K562 (cell line): ENCODE measurements at regions not wholly inside any gene's neighbourhood (a gene's known extent, or its start where the extent isn't known, plus 50 kb on each side); places are given as distances from the start of the nearest gene placed in this dataset.

Experiments used
- ATAC-seq: fragments of 200-7000 bp; cut with Tn5 transposase; 3 replicates; pipeline ENCODE4 v1.9.1; 2020; ENCODE audit warnings: moderate library complexity
- BruUV-seq: library from RNA; stranded (reverse); fragments of 400-500 nt; replicated peaks from 2 replicates; lab custom pipeline; 2021; lab: Mats Ljungman, UMichigan
- CTCF ChIA-PET: fragments of 300-600 bp; formaldehyde crosslinking; extraction: SDS; loops from one replicate; lab custom pipeline; 2021; ENCODE audit warnings: low intra/inter-chr PET ratio; lab: Yijun Ruan, JAX
- POLR2A ChIA-PET: fragments of 300-600, 350-650 bp; sonication (Branson Sonifier 250); formaldehyde crosslinking; extraction: SDS; loops from one replicate; lab custom pipeline; 2021; ENCODE audit warnings: antibody characterized with exemption, inconsistent platforms; lab: Yijun Ruan, JAX
- DNase-seq, 4 experiments: peaks; one replicate each; pipeline versions ENCODE4 v3.0.0 to v3.0.0-alpha.2; 2011 to 2018; ENCODE audit warnings: low spot score in 3 of 4, mixed read lengths in 3 of 4; ENCODE audit errors: extremely low read depth in 1 of 4
- FAIRE-seq: peaks from 2 replicates; lab custom pipeline; 2011; peaks lifted over from hg19 to GRCh38; lab: Jason Lieb, UNC
- H2AFZ ChIP-seq: 2 replicates; pipeline ENCODE4 v1.6.0; 2011; ENCODE audit warnings: low read depth, low read length, control low read depth, inconsistent platforms
- H3K27ac ChIP-seq: fragments of 200-600 bp; 3 replicates; pipeline ENCODE4 v1.8.0; 2011; ENCODE audit warnings: low read depth, mild to moderate bottlenecking, control low read depth, inconsistent platforms, low read length, moderate library complexity, mixed read lengths; ENCODE audit errors: extremely low read depth
- H3K27me3 ChIP-seq, 2 experiments: fragments of 300-600 bp in 1 of 2; 2 replicates in 1 of 2; 3 replicates in 1 of 2; pipeline versions ENCODE4 v1.6.0 to v1.8.0; 2011; ENCODE audit warnings: inconsistent platforms in 2 of 2, low read length in 2 of 2, mild to moderate bottlenecking in 1 of 2, mixed read lengths in 1 of 2, moderate library complexity in 1 of 2; ENCODE audit not compliant: control insufficient read depth in 2 of 2, insufficient read depth in 2 of 2
- H3K36me3 ChIP-seq: fragments of 300-600 bp; 3 replicates; pipeline ENCODE4 v1.8.0; 2011; ENCODE audit warnings: mild to moderate bottlenecking, low read length, inconsistent platforms; ENCODE audit not compliant: control insufficient read depth, insufficient read depth
- H3K4me1 ChIP-seq, 2 experiments: fragments of 200-600 bp in 1 of 2; replicated peaks in 1 of 2; 2 replicates in 1 of 2; 3 replicates in 1 of 2; pipeline versions ENCODE4 v1.5.1 to v1.8.0; 2011; ENCODE audit warnings: inconsistent platforms in 2 of 2, low read length in 2 of 2, mild to moderate bottlenecking in 1 of 2, mixed read lengths in 1 of 2, moderate library complexity in 1 of 2; ENCODE audit not compliant: control insufficient read depth in 2 of 2, insufficient read depth in 2 of 2
- H3K4me2 ChIP-seq: 2 replicates; pipeline ENCODE4 v1.6.1; 2011; ENCODE audit warnings: low read length, control low read depth, inconsistent platforms, mixed read lengths; ENCODE audit not compliant: insufficient read depth
- H3K4me3 ChIP-seq: fragments of 200-600 bp; sonication (generic), shearing (Covaris generic); 2 replicates; pipeline ENCODE4 v1.5.1; 2016; ENCODE audit warnings: control low read depth, inconsistent platforms
- H3K79me2 ChIP-seq: fragments of 200-600 bp; 3 replicates; pipeline ENCODE4 v1.8.0; 2011; ENCODE audit warnings: low read length, inconsistent platforms; ENCODE audit not compliant: control insufficient read depth, insufficient read depth
- H3K9ac ChIP-seq, 2 experiments: 2 replicates each; pipeline versions ENCODE4 v1.6.0 to v1.6.1; 2011; ENCODE audit warnings: low read depth in 2 of 2, low read length in 2 of 2, control low read depth in 1 of 2, inconsistent platforms in 1 of 2, mild to moderate bottlenecking in 1 of 2, mixed read lengths in 1 of 2; ENCODE audit not compliant: insufficient read depth in 1 of 2
- H3K9me1 ChIP-seq: one replicate; pipeline ENCODE4 v1.6.0; 2011; ENCODE audit warnings: inconsistent platforms, mild to moderate bottlenecking, low read length, moderate library complexity; ENCODE audit not compliant: control insufficient read depth, insufficient read depth
- H3K9me3 ChIP-seq: replicated peaks from 2 replicates; pipeline ENCODE4 v1.5.1; 2011; ENCODE audit warnings: low read depth, low read length, inconsistent platforms; ENCODE audit not compliant: control insufficient read depth, insufficient read depth
- H4K20me1 ChIP-seq: replicated peaks from 2 replicates; pipeline ENCODE4 v1.6.1; 2011; ENCODE audit warnings: low read length, inconsistent platforms, mixed read lengths; ENCODE audit not compliant: control insufficient read depth, insufficient read depth
- CBFA2T2 ChIP-seq: fragments of 450-650 bp; conservative IDR thresholded peaks from 2 replicates; pipeline ENCODE4 v1.6.1; 2017; ENCODE audit warnings: mild to moderate bottlenecking
- E2F3 ChIP-seq: fragments of 250-450 bp; sonication (Bioruptor Pico); IDR thresholded peaks from 2 replicates; pipeline ENCODE4 v1.4.0; 2020; ENCODE audit warnings: mild to moderate bottlenecking
- ETS2 ChIP-seq: IDR thresholded peaks from 2 replicates; pipeline ENCODE4 v1.6.1; 2016; ENCODE audit warnings: borderline replicate concordance, missing genetic modification characterization, mild to moderate bottlenecking, moderate library complexity, missing compliant biosample characterization; ENCODE audit not compliant: poor library complexity, severe bottlenecking
- EWSR1 ChIP-seq: fragments of 450-650 bp; IDR thresholded peaks from 2 replicates; pipeline ENCODE4 v1.6.1; 2018; ENCODE audit warnings: borderline replicate concordance, mild to moderate bottlenecking, low read depth, moderate library complexity; ENCODE audit not compliant: partially characterized antibody
- MAFK ChIP-seq: IDR thresholded peaks from 2 replicates; pipeline ENCODE4 v1.6.1; 2011; ENCODE audit warnings: low read length, improper control_type of control experiment
- MTA3 ChIP-seq: fragments of 450-650 bp; formaldehyde crosslinking; IDR thresholded peaks from 2 replicates; pipeline ENCODE4 v1.6.1; 2017; ENCODE audit warnings: mild to moderate bottlenecking, borderline replicate concordance
- NCOA6 ChIP-seq: fragments of 450-650 bp; IDR thresholded peaks from 2 replicates; pipeline ENCODE4 v1.6.1; 2017; ENCODE audit warnings: mild to moderate bottlenecking
- POLR2AphosphoS2 ChIP-seq: IDR thresholded peaks from 2 replicates; pipeline ENCODE4 v1.6.1; 2012; ENCODE audit warnings: low read length, improper control_type of control experiment
- RBFOX2 ChIP-seq: fragments of 200-400 bp; formaldehyde crosslinking; IDR thresholded peaks from 2 replicates; pipeline ENCODE4 v1.6.1; 2017; ENCODE audit warnings: low read depth, mild to moderate bottlenecking, low read length, moderate library complexity
- SRSF3 ChIP-seq: fragments of 200-400 bp; formaldehyde crosslinking; IDR thresholded peaks from 2 replicates; pipeline ENCODE4 v1.6.1; 2016; ENCODE audit warnings: mild to moderate bottlenecking, low read length, moderate library complexity; ENCODE audit not compliant: insufficient read depth
- TCF3 ChIP-seq: sonication (generic); formaldehyde crosslinking; IDR thresholded peaks from 2 replicates; pipeline ENCODE4 v1.4.0; 2020; ENCODE audit warnings: mild to moderate bottlenecking, missing genetic modification reagents
- WGBS: fragments of 100-300 bp; shearing (Covaris generic); methylation state at CpG from one replicate; pipeline ENCODE4 v1.1.6; 2016; ENCODE audit warnings: low coverage, mixed read lengths; ENCODE audit not compliant: insufficient coverage; ENCODE audit errors: missing lambda C conversion rate; 5-methylcytosine and 5-hydroxymethylcytosine counted together
- in situ Hi-C: fragments of 300-500 bp; cut with MboI; formaldehyde crosslinking; loops from 4 replicates; pipeline ENCODE4 v1.15.0; 2018; ENCODE audit warnings: inconsistent platforms, mixed read lengths
- intact Hi-C: fragments of 100-400 bp; cut with micrococcal nuclease; formaldehyde crosslinking; loops from 2 replicates; pipeline ENCODE4 v1.14.2; 2022
- TF ChIP-seq, protein P1 (sequence below): fragments of 450-650 bp; IDR thresholded peaks from 2 replicates; pipeline ENCODE4 v1.6.1; 2016; ENCODE audit warnings: borderline replicate concordance
- TF ChIP-seq, protein P2 (sequence below): fragments of 450-650 bp; IDR thresholded peaks from 2 replicates; pipeline ENCODE4 v1.6.1; 2017; ENCODE audit warnings: antibody characterized with exemption, mild to moderate bottlenecking
- TF ChIP-seq, protein P3 (sequence below): fragments of 250-450 bp; sonication (Bioruptor Pico); IDR thresholded peaks from 2 replicates; pipeline ENCODE4 v1.4.0; 2020; ENCODE audit warnings: mild to moderate bottlenecking, moderate library complexity, borderline replicate concordance

DNA sequence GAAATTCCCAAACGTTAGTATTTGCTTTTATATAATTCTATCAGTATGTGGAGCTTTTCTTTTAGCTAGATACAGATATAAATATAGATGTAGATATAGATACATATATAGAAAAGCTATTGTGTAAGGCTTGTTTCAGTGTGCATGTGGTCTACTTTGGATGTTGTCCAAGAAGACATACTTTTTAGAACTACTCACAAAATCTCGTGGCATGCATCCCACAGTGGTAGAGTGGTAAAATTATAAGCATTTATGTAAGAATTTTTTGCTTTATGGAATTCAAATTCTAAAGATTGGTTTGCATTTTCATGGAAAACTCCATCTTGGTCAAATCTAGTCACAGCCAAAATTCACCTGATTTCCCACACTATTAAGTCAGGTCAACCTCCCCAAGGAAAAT, 880.4 kb downstream of the EFNB2 start:
- H3K4me3 ChIP-seq = no peak overlapping the region
- WGBS = 4% methylated on average over 2 of the region's 2 CpGs
- H3K27ac ChIP-seq = no peak overlapping the region
- no peak overlapping the region for H3K9ac ChIP-seq
- H2AFZ ChIP-seq = no peak overlapping the region
- no peaks in the 10 kb centered on the region for H3K27me3 ChIP-seq
- no peaks in the 10 kb centered on the region for H3K36me3 ChIP-seq
- CTCF ChIA-PET = no interaction called here
- intact Hi-C loops (no loop called here), in situ Hi-C loops (no loop called here)
- H3K79me2 ChIP-seq = no peaks in the 10 kb centered on the region
- H3K9me3 ChIP-seq = no peaks in the 10 kb centered on the region; the same call in 1 of the 2 replicates
- no TSS peak for BruUV-seq
- FAIRE-seq (no peak), ATAC-seq (no peak), DNase-seq (no peak)
- H3K4me1 ChIP-seq = no peaks in the 10 kb centered on the region
- H4K20me1 ChIP-seq = no peaks in the 10 kb centered on the region
- POLR2A ChIA-PET = no interaction called here
- H3K4me2 ChIP-seq = no peak overlapping the region
- no peaks in the 10 kb centered on the region for H3K9me1 ChIP-seq
- TF ChIP-seq MTA3 = no peak
- no peak for TF ChIP-seq RBFOX2
- no peak for TF ChIP-seq E2F3 (CRISPR knock-in tag)
- TF ChIP-seq, protein P1, sequence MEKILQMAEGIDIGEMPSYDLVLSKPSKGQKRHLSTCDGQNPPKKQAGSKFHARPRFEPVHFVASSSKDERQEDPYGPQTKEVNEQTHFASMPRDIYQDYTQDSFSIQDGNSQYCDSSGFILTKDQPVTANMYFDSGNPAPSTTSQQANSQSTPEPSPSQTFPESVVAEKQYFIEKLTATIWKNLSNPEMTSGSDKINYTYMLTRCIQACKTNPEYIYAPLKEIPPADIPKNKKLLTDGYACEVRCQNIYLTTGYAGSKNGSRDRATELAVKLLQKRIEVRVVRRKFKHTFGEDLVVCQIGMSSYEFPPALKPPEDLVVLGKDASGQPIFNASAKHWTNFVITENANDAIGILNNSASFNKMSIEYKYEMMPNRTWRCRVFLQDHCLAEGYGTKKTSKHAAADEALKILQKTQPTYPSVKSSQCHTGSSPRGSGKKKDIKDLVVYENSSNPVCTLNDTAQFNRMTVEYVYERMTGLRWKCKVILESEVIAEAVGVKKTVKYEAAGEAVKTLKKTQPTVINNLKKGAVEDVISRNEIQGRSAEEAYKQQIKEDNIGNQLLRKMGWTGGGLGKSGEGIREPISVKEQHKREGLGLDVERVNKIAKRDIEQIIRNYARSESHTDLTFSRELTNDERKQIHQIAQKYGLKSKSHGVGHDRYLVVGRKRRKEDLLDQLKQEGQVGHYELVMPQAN = no peak
- TF ChIP-seq, protein P2, sequence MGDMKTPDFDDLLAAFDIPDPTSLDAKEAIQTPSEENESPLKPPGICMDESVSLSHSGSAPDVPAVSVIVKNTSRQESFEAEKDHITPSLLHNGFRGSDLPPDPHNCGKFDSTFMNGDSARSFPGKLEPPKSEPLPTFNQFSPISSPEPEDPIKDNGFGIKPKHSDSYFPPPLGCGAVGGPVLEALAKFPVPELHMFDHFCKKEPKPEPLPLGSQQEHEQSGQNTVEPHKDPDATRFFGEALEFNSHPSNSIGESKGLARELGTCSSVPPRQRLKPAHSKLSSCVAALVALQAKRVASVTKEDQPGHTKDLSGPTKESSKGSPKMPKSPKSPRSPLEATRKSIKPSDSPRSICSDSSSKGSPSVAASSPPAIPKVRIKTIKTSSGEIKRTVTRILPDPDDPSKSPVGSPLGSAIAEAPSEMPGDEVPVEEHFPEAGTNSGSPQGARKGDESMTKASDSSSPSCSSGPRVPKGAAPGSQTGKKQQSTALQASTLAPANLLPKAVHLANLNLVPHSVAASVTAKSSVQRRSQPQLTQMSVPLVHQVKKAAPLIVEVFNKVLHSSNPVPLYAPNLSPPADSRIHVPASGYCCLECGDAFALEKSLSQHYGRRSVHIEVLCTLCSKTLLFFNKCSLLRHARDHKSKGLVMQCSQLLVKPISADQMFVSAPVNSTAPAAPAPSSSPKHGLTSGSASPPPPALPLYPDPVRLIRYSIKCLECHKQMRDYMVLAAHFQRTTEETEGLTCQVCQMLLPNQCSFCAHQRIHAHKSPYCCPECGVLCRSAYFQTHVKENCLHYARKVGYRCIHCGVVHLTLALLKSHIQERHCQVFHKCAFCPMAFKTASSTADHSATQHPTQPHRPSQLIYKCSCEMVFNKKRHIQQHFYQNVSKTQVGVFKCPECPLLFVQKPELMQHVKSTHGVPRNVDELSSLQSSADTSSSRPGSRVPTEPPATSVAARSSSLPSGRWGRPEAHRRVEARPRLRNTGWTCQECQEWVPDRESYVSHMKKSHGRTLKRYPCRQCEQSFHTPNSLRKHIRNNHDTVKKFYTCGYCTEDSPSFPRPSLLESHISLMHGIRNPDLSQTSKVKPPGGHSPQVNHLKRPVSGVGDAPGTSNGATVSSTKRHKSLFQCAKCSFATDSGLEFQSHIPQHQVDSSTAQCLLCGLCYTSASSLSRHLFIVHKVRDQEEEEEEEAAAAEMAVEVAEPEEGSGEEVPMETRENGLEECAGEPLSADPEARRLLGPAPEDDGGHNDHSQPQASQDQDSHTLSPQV = no peak
- no peak for TF ChIP-seq ETS2 (tag)
- TF ChIP-seq NCOA6 = no peak
- no peak for TF ChIP-seq MAFK
- TF ChIP-seq, protein P3, sequence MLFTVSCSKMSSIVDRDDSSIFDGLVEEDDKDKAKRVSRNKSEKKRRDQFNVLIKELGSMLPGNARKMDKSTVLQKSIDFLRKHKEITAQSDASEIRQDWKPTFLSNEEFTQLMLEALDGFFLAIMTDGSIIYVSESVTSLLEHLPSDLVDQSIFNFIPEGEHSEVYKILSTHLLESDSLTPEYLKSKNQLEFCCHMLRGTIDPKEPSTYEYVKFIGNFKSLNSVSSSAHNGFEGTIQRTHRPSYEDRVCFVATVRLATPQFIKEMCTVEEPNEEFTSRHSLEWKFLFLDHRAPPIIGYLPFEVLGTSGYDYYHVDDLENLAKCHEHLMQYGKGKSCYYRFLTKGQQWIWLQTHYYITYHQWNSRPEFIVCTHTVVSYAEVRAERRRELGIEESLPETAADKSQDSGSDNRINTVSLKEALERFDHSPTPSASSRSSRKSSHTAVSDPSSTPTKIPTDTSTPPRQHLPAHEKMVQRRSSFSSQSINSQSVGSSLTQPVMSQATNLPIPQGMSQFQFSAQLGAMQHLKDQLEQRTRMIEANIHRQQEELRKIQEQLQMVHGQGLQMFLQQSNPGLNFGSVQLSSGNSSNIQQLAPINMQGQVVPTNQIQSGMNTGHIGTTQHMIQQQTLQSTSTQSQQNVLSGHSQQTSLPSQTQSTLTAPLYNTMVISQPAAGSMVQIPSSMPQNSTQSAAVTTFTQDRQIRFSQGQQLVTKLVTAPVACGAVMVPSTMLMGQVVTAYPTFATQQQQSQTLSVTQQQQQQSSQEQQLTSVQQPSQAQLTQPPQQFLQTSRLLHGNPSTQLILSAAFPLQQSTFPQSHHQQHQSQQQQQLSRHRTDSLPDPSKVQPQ (CRISPR knock-in tag) = no peak
- no peak for TF ChIP-seq POLR2AphosphoS2
- no peak for TF ChIP-seq SRSF3
- no peak for TF ChIP-seq EWSR1
- TF ChIP-seq CBFA2T2 = no peak
- TF ChIP-seq TCF3 (CRISPR knock-in tag) = no peak
